SH-SY5Y (cell line): ENCODE measurements at regions not wholly inside any gene's neighbourhood (a gene's known extent, or its start where the extent isn't known, plus 50 kb on each side); places are given as distances from the start of the nearest gene placed in this dataset.

Experiments
- GATA2 ChIP-seq: IDR thresholded peaks from 2 replicates; pipeline ENCODE4 v1.6.1; 2011; ENCODE audit warnings: mild to moderate bottlenecking, low read depth, low read length
- GATA3 ChIP-seq: IDR thresholded peaks from 2 replicates; pipeline ENCODE4 v1.6.1; 2011; ENCODE audit warnings: low read depth, mild to moderate bottlenecking, low read length, moderate library complexity

DNA sequence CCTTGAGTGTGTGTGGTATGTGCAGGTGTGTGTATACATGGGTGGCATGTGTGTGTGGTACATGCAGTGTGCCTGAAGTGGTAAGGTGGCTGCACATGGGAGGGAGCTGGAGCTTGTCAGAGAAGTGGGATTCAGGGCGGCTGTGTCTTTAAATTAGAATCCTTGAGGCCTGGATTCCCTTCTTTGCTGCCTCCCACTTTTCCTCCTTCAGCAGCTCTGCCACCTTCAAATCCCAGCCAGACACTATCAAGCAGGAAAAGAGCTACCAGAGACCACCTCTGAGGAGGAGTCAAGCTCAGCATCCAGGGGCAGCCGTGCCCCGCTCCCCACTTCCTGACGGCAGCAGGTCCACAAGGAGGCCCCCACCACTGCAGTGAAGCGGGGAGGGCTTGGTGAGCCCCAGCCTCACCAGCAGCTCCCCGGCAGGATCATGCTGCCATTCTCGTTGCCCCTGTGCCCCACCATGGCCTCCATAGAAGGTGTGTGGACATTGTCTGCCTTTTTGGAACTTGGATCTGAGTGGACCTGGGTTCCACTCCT is 131.0 kb upstream of the MLN start:
- TF ChIP-seq GATA2 = no peak
- TF ChIP-seq GATA3 = no peak
